HG03571 (cell line): ENCODE measurements at regions not wholly inside any gene's neighbourhood (a gene's known extent, or its start where the extent isn't known, plus 50 kb on each side); places are given as distances from the start of the nearest gene placed in this dataset.

Experiments used
- ATAC-seq: cut with Tn5 transposase; IDR thresholded peaks from one replicate; pipeline ENCODE4 v1.9.1; 2021; ENCODE audit not compliant: unreplicated experiment

GRCh38 chr6:148225871-148226270 is 116.8 kb upstream of the SASH1 start:
- no peak for ATAC-seq

DNA sequence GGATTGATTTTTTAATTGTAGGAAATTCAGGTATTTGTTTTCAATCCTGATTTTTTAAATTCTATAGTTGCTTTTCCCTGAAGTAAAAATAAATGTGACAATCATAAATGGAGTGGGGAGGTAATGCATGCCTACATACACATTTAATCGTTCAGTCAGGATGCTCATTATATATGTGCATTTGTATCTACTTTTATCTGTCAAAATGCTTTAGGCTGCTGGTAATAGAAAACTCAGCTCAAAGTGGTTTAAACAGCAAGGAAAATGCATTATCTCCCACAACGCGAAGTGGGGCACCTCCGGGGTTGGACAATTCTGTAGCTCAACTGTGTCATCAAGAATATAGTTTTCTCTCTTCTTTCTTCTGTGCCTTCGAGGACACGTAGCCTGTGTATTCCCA is 116.4 kb upstream of the SASH1 start:
- no peak for ATAC-seq

DNA sequence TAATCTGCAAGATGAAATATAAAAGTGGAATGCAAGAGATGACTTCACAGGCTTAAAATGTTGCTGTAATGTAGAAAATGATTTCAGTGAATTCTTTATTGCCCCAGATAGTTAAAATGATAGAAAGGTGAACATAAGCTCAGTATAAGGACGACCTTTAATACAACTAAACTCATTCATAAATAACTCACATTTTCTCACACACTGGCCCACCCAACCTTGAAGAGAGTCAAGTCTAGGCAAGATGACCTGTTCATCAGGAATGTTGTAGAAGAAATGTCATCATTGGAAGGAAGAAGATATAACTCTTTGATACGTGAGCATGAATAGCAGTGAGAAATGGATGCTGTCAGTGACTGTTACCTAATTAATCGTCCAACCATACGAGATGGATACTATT is 111.1 kb upstream of the SASH1 start:
- ATAC-seq, result no peak

DNA sequence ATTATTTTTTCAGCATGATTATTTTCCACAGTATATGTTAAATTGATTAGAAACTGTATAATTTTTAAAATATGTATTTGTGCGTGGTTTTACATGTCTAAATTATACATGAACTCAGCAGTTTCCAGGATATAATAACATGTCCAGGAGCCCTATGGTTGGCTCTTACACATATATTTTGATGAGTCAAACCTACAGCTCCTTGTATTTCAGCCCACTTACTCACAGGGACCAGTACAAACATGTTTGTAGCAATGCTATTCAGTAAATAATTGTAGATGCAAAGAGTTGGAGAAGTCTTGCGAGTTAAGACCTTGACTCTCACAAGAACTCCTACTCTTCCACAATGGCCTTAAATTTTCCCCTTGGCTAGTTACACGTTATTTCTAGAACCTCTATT is 107.2 kb upstream of the SASH1 start:
- no peak for ATAC-seq

GRCh38 chr6:148238713-148239112 is 103.9 kb upstream of the SASH1 start:
- ATAC-seq, result no peak

- no peak for ATAC-seq
Measured at GRCh38 chr6:148239215-148239614, 103.4 kb upstream of the SASH1 start.

GRCh38 chr6:148239801-148240460 is 102.7 kb upstream of the SASH1 start:
- no peak for ATAC-seq

GRCh38 chr6:148240461-148240840 is 102.2 kb upstream of the SASH1 start:
- no peak for ATAC-seq

DNA sequence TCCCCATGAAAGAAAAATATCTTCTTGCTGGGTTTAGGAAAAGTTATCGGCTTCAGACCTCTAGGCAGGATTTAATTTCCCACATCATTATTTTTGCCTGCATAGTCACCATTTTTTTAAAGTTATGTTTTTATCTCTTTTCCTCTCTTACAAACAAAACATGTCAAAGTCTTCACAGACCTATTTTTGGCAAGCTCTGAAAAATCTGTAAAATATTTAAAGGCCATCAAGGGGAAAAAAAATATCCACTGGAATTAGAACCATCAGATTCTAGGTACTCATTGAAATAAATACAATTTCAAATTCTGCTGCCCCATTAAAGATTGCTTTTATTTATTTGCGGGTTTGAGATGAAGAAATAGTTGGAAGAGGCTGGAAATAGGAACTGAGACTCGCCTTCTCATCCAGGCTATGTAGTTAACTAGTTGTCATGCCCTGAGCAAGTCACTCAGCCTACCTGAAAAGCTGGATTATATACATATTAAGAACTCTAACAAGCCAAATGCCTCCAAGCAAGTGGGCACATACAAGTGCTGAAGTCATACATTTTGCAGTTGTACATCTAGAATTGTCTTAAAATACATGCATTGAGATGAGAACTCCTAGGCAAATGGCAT is 101.7 kb upstream of the SASH1 start:
- no peak for ATAC-seq

DNA sequence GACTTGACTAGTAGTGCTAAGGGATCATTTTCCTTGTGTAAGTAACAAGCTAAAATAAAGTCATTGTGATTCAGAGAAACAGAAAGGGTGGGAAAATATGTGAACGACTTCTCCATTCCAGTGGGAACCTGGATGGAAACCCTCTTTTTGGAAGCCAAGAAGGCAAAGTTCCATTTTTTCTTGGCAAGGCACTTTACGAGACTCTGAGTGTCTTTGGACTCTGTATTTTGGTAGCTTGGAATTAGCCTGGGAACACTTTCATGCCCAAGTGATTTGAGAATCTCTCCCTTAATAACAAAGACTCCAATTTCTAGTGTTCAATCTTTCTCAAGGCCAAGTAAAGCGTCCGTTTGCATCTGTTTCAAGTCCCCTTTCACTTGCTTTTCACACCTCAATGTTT is 100.5 kb upstream of the SASH1 start:
- no peak for ATAC-seq

GRCh38 chr6:148244217-148244935 is 98.3 kb upstream of the SASH1 start:
- ATAC-seq, result no peak

DNA sequence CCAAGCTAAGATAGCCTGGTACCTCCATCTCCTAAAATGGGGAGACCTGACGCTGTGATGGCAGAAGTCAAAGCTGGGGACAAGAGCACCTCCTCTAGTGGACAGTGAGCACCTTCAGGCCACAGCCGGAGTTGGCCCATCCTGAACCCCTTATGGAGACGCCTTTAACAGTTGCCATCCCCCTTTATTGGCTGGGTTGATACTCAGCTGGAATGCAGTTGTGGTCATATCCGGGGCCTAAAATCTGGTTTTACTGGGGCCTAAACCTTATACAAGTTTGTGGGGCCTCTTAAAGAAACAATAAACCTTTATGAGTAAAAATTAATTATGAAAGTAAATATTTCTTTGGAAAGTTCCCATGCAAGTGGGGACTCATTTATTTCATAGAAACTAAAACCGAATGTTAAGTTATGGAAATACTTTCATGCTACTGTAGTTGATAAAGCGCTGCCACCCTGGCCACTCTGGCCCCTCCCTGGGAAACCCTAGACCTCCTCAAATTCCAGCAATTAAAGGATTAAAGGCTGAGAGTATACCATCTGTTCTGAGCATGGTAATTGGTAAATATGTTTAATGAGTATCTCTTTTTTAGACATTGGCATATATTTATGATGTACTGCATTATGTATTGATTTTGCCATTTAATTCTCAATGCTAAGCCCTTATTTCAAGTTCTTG is 95.1 kb upstream of the SASH1 start:
- ATAC-seq, result no peak

GRCh38 chr6:148249160-148249559 is 93.5 kb upstream of the SASH1 start:
- no peak for ATAC-seq

DNA sequence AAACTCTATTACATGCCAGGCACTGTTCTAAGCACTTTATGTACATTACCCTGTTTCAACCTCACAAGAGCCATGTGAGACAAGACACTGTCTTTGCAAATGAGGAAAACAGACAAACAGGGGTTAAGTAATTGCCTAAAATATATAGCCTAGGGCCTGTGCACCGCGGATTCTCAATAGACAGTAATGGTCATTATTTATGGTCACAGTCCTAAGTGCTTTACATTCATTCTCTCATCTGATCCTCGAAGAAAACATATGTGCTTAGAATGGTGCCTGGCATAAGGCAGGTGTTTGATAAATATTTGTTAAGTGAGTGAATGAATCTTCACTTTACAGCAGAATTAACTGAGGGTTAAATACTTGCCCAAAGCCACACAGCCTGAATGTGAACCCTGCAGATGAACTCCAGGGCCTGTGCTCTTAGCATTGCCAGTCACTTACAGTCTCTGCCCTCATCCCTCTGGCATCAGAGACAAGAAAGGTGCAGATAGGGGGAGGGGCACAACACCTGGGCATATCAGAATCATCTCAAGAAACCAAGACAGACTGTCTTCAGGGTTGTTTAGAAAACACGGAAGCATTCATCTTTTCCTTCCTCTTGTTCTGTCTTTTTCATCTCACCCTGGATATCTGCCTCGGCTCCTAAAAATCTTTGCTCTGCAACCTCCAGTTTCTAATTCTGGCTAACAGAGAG is 92.8 kb upstream of the SASH1 start:
- ATAC-seq, result no peak

GRCh38 chr6:148250975-148251685 is 91.5 kb upstream of the SASH1 start:
- no peak for ATAC-seq

DNA sequence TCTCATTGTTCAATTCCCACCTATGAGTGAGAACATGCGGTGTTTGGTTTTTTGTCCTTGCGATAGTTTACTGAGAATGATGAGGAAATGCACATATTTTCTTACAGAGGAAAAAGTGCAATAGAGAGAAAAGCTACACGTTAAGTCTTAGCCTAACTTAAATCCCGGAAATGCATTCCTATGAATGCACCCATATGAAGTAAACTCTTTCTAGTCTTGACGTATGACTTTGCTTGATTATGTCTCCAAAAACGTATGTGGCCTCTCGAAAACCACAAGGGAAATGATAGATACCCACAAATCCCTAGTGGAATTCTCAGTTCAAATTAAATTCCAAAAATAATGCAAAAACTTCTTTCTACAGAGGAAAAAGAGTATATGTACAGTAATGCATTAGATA is 90.7 kb upstream of the SASH1 start:
- no peak for ATAC-seq

DNA sequence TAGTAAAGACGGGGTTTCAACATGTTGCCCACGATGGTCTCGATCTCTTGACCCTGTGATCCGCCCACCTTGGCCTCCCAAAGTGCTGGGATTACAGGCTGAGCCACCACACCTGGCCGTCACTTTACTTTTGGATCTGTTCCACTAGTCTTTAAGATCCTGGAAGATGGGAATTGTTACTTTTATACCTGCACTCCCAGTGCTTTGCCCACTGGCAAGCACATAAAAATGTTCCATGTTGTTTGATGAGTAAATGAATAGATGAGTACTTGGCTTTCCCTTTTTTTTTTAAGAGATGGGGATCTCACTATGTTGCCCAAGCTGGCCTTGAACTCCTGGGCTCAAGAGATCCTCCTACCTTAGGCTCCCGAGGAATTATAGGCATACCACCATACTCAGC is 84.8 kb upstream of the SASH1 start:
- ATAC-seq, result no peak

- no peak for ATAC-seq
Measured at GRCh38 chr6:148258868-148259267, 83.8 kb upstream of the SASH1 start.

DNA sequence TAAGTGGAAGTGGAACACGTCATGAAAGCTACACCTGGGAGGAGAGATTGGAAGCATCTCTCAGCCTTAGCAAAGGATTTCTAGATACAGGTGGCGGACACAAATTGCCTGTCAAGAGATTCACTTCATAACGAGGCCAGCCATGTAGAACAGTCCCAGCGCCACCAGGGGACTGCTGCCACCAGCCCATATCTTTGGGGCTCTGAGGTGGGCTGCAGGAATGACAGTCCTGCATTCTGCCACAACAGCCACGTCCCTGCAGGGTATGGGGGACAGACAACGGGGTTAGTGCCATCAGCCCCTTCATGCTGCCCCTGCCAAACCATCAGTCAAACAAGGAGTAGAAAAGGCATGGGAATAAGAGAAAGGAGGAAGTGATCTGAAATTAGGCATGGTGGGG is 81.2 kb upstream of the SASH1 start:
- no peak for ATAC-seq

DNA sequence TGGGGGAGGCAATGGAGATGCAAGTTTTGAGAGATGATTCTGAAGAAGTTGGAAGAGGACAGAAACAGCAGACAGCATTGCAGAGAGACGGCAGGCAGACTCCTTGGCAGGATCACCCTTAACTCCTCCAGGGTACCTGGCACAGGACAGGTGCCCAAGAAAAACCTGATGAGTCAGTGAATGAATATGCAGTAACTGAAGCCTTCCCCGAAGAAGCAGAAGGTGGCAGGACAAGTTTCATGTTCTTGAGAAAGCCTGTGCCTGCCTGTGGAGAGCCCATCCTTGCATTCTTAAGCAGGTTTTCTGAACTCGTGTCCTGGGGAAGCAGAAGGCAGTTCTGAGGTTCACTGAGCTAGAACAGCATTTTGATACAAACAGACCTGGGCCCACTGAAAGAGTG is 79.6 kb upstream of the SASH1 start:
- no peak for ATAC-seq

GRCh38 chr6:148263961-148264360 is 78.7 kb upstream of the SASH1 start:
- ATAC-seq, result no peak
